Thoracic aorta (tissue), 2 donors: ENCODE measurements at regions not wholly inside any gene's neighbourhood (a gene's known extent, or its start where the extent isn't known, plus 50 kb on each side); places are given as distances from the start of the nearest gene placed in this dataset.

Experiments used
- ATAC-seq: fragments of 150-250 bp; one replicate; pipeline ENCODE4 v1.8.0; 2017; ENCODE audit warnings: low read depth; ENCODE audit not compliant: insufficient number of reproducible peaks, low FRiP score
- DNase-seq: peaks from one replicate; pipeline ENCODE4 v3.0.0-alpha.2; 2020; ENCODE audit warnings: low spot score
- H3K27ac ChIP-seq, 2 donors: fragments of 200-600 bp; sonication (generic); 1 replicate in 1 of 2; 2 replicates in 1 of 2; pipeline ENCODE4 v1.5.1; 2016; ENCODE audit warnings: mild to moderate bottlenecking in 2 of 2, moderate library complexity in 2 of 2
- H3K27me3 ChIP-seq: fragments of 200-600 bp; sonication (generic); replicated peaks from 2 replicates; pipeline ENCODE4 v1.6.0; 2016; ENCODE audit warnings: mild to moderate bottlenecking; ENCODE audit not compliant: insufficient read depth
- H3K36me3 ChIP-seq: fragments of 200-600 bp; sonication (generic); one replicate; pipeline ENCODE4 v1.5.1; 2016
- H3K4me1 ChIP-seq, 2 donors: fragments of 200-600 bp; sonication (generic); 1 replicate in 1 of 2; 2 replicates in 1 of 2; pipeline versions ENCODE4 v1.5.1 to v1.6.0; 2016; ENCODE audit warnings: low read depth in 2 of 2, mild to moderate bottlenecking in 1 of 2; ENCODE audit not compliant: control insufficient read depth in 1 of 2
- H3K4me3 ChIP-seq: fragments of 200-600 bp; sonication (generic); 2 replicates; pipeline ENCODE4 v1.5.1; 2016; ENCODE audit warnings: mild to moderate bottlenecking
- H3K9me3 ChIP-seq: fragments of 200-600 bp; sonication (generic); 2 replicates; pipeline ENCODE4 v1.5.1; 2016
- CTCF ChIP-seq: fragments of 200-600 bp; sonication (generic); IDR thresholded peaks from one replicate; pipeline ENCODE4 v1.5.1; 2019; ENCODE audit warnings: antibody characterized with exemption

GRCh38 chr13:82566864-82567263 is 1315.4 kb downstream of the SLITRK1 start:
- H3K36me3 ChIP-seq: no peaks in the 10 kb centered on the region
- no peaks in the 10 kb centered on the region for H3K27me3 ChIP-seq
- no peak overlapping the region for H3K4me3 ChIP-seq
- no peaks in the 10 kb centered on the region for H3K9me3 ChIP-seq
- ATAC-seq: no peak
- DNase-seq: no peak
- H3K27ac ChIP-seq: no peak overlapping the region
- no peak for TF ChIP-seq CTCF
- no peaks in the 10 kb centered on the region for H3K4me1 ChIP-seq

- Histone ChIP-seq H3K36me3 (no peaks in the 10 kb centered on the region), H3K27me3 (no peaks in the 10 kb centered on the region), H3K4me3 (no peak overlapping the region), H3K27ac (no peak overlapping the region), H3K9me3 (no peaks in the 10 kb centered on the region), H3K4me1 (no peaks in the 10 kb centered on the region)
- TF ChIP-seq CTCF: no peak
- DNase-seq (no peak), ATAC-seq (no peak)
These were observed 1317.1 kb downstream of the SLITRK1 start for GRCh38 chr13:82565201-82565600.

GRCh38 chr13:82560889-82561288 is 1321.4 kb downstream of the SLITRK1 start:
- Histone ChIP-seq H3K27me3 (no peaks in the 10 kb centered on the region), H3K4me1 (no peaks in the 10 kb centered on the region), H3K4me3 (no peak overlapping the region), H3K9me3 (no peaks in the 10 kb centered on the region), H3K27ac (no peak overlapping the region), H3K36me3 (no peaks in the 10 kb centered on the region)
- no peak for ATAC-seq
- DNase-seq: no peak
- TF ChIP-seq CTCF: no peak

GRCh38 chr13:82522872-82523271 is 1359.4 kb downstream of the SLITRK1 start:
- no peaks in the 10 kb centered on the region for H3K36me3 ChIP-seq
- no peaks in the 10 kb centered on the region for H3K9me3 ChIP-seq
- no peak for DNase-seq
- H3K27me3 ChIP-seq: no peaks in the 10 kb centered on the region
- no peak overlapping the region for H3K27ac ChIP-seq
- no peak overlapping the region for H3K4me3 ChIP-seq
- no peaks in the 10 kb centered on the region for H3K4me1 ChIP-seq
- TF ChIP-seq CTCF: no peak
- ATAC-seq: no peak

- ATAC-seq (no peak), DNase-seq (no peak)
- peaks cover 5 to 9% of the 10 kb centered on the region in 2 donors for H3K4me1 ChIP-seq
- no peaks in the 10 kb centered on the region for H3K9me3 ChIP-seq
- TF ChIP-seq CTCF: no peak
- H3K36me3 ChIP-seq: no peaks in the 10 kb centered on the region
- H3K4me3 ChIP-seq: no peak overlapping the region
- no peaks in the 10 kb centered on the region for H3K27me3 ChIP-seq
- H3K27ac ChIP-seq: no peak overlapping the region
These were observed 1375.4 kb downstream of the SLITRK1 start for GRCh38 chr13:82506805-82507414.
